ENCODE measurements at regions not wholly inside any gene's neighbourhood (a gene's known extent, or its start where the extent isn't known, plus 50 kb on each side); places are given as distances from the start of the nearest gene placed in this dataset.

GRCh38 chr1:163537809-163538208, 216.1 kb downstream of the NUF2 start:
- TF ChIP-seq POLR2AphosphoS5 (IDR thresholded peaks at IDR 0.05) (no peak), TAF1 (IDR thresholded peaks at IDR 0.05; ENCODE audit: low read depth) (no peak), MXI1 (conservative IDR thresholded peaks at IDR 0.05; ENCODE audit: poor library complexity, severe bottlenecking) (no peak), EZH2 (IDR thresholded peaks at IDR 0.05; ENCODE audit: borderline replicate concordance, insufficient read depth, low read length, poor library complexity, severe bottlenecking) (no peak), EP300 (conservative IDR thresholded peaks at IDR 0.05; ENCODE audit: poor library complexity, severe bottlenecking) (no peak), SMC3 (conservative IDR thresholded peaks at IDR 0.05; ENCODE audit: poor library complexity) (no peak), REST (IDR thresholded peaks at IDR 0.05; ENCODE audit: borderline replicate concordance) (no peak), RAD21 (conservative IDR thresholded peaks at IDR 0.05) (no peak), CTCF (IDR thresholded peaks at IDR 0.05; ENCODE audit: poor library complexity, severe bottlenecking) (no peak)
- no peaks in the 10 kb centered on the region for H3K9me3 ChIP-seq (ENCODE audit: low read length)

GRCh38 chr1:163538667-163539066, 216.9 kb downstream of the NUF2 start:
- no peaks in the 10 kb centered on the region for H3K36me3 ChIP-seq (ENCODE audit: insufficient read depth, low read length)
- no peak overlapping the region for H3K4me2 ChIP-seq (ENCODE audit: low read length)
- H3K9me2 ChIP-seq (ENCODE audit: insufficient read depth, low read length) = no peaks in the 10 kb centered on the region
- no peak overlapping the region for H3K27ac ChIP-seq (ENCODE audit: low read length)
- H3F3A ChIP-seq (ENCODE audit: insufficient read depth, low read length, poor library complexity, severe bottlenecking) = no peaks in the 10 kb centered on the region
- no peaks in the 10 kb centered on the region for H3K79me2 ChIP-seq (replicated peaks; ENCODE audit: insufficient read depth, low read length)
- no peaks in the 10 kb centered on the region for H3K9me3 ChIP-seq (ENCODE audit: low read length)
- no peak overlapping the region for H3K4me3 ChIP-seq (ENCODE audit: low read length)
- peaks cover 8% of the 10 kb centered on the region for H3K27me3 ChIP-seq (ENCODE audit: insufficient read depth, low read depth, low read length)
- H3K9ac ChIP-seq (ENCODE audit: low read length) = no peak overlapping the region
- no peak overlapping the region for H2AFZ ChIP-seq (ENCODE audit: low read depth, low read length)
- no peaks in the 10 kb centered on the region for H4K20me1 ChIP-seq (ENCODE audit: insufficient read depth)
- TF ChIP-seq POLR2AphosphoS5 (IDR thresholded peaks at IDR 0.05) = no peak
- TF ChIP-seq RAD21 (conservative IDR thresholded peaks at IDR 0.05) = no peak
- TF ChIP-seq TAF1 (IDR thresholded peaks at IDR 0.05; ENCODE audit: low read depth) = no peak
- TF ChIP-seq EP300 (conservative IDR thresholded peaks at IDR 0.05; ENCODE audit: poor library complexity, severe bottlenecking) = no peak
- no peak for TF ChIP-seq REST (IDR thresholded peaks at IDR 0.05; ENCODE audit: borderline replicate concordance)
- no peak for TF ChIP-seq SMC3 (conservative IDR thresholded peaks at IDR 0.05; ENCODE audit: poor library complexity)

More at GRCh38 chr1:163537809-163538208, 216.1 kb downstream of the NUF2 start:
- no peaks in the 10 kb centered on the region for H3K9me2 ChIP-seq (ENCODE audit: insufficient read depth, low read length)
- H3K36me3 ChIP-seq (ENCODE audit: insufficient read depth, low read length) = no peaks in the 10 kb centered on the region
- no peak overlapping the region for H3K9ac ChIP-seq (ENCODE audit: low read length)
- H2AFZ ChIP-seq (ENCODE audit: low read depth, low read length) = no peak overlapping the region
- H3K27ac ChIP-seq (ENCODE audit: low read length) = no peak overlapping the region
- no peak overlapping the region for H3K4me3 ChIP-seq (ENCODE audit: low read length)
- no peak overlapping the region for H3K4me2 ChIP-seq (ENCODE audit: low read length)
- H3F3A ChIP-seq (ENCODE audit: insufficient read depth, low read length, poor library complexity, severe bottlenecking) = no peaks in the 10 kb centered on the region
- no peaks in the 10 kb centered on the region for H4K20me1 ChIP-seq (ENCODE audit: insufficient read depth)
- peaks cover 8% of the 10 kb centered on the region for H3K27me3 ChIP-seq (ENCODE audit: insufficient read depth, low read depth, low read length)
- no peaks in the 10 kb centered on the region for H3K79me2 ChIP-seq (replicated peaks; ENCODE audit: insufficient read depth, low read length)

All from neural cell (in vitro differentiated cells).